SJSA1 (cell line): ENCODE measurements at regions not wholly inside any gene's neighbourhood (a gene's known extent, or its start where the extent isn't known, plus 50 kb on each side); places are given as distances from the start of the nearest gene placed in this dataset.

ENCODE experiments used
- DNase-seq, 2 experiments: peaks; one replicate each; pipeline ENCODE4 v3.0.0-alpha.2; 2015 to 2020; ENCODE audit warnings: low spot score in 2 of 2, low read depth in 1 of 2
- H3K27ac ChIP-seq: fragments of 250-450 bp; sonication (Bioruptor Pico); 2 replicates; pipeline ENCODE4 v1.5.1; 2020; ENCODE audit warnings: mild to moderate bottlenecking, moderate library complexity
- H3K27me3 ChIP-seq: fragments of 250-450 bp; sonication (Bioruptor Pico); replicated peaks from 2 replicates; pipeline ENCODE4 v1.5.1; 2020; ENCODE audit warnings: mild to moderate bottlenecking, moderate library complexity
- H3K36me3 ChIP-seq: fragments of 250-450 bp; sonication (Bioruptor Pico); 2 replicates; pipeline ENCODE4 v1.5.1; 2020; ENCODE audit warnings: mild to moderate bottlenecking
- H3K4me1 ChIP-seq: fragments of 250-450 bp; sonication (Bioruptor Pico); replicated peaks from 2 replicates; pipeline ENCODE4 v1.6.1; 2021; ENCODE audit warnings: mild to moderate bottlenecking
- H3K4me3 ChIP-seq: fragments of 250-450 bp; sonication (Bioruptor Pico); 2 replicates; pipeline ENCODE4 v1.5.1; 2020; ENCODE audit warnings: mild to moderate bottlenecking
- H3K9me3 ChIP-seq: fragments of 250-450 bp; sonication (Bioruptor Pico); replicated peaks from 2 replicates; pipeline ENCODE4 v1.5.1; 2020; ENCODE audit warnings: mild to moderate bottlenecking

DNA sequence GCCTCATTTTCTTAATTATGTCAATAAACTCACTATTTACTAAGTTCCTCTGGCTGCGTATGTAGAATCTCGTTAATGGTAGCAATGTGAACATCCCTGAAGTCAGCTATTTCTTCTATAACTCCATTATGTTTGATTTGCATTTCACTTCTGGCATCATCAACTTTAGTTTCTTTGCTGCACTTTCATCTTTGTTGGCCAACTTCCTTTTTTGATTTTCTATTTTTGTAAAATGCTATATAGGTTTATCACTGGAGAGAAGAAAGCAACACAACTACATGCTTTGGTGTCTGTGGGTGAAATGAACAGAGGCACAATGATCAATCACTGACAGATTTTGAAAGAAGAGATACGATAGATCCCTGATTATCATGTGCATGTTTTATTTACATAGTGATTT lies 58.5 kb upstream of the ATF7IP start:
- peaks cover 4% of the 10 kb centered on the region; the same call in 1 of the 2 replicates for H3K9me3 ChIP-seq
- H3K36me3 ChIP-seq, result no peaks in the 10 kb centered on the region
- DNase-seq, result no peak
- H3K27ac ChIP-seq, result no peak overlapping the region
- no peaks in the 10 kb centered on the region for H3K4me1 ChIP-seq
- no peaks in the 10 kb centered on the region for H3K27me3 ChIP-seq
- H3K4me3 ChIP-seq, result no peak overlapping the region

DNA sequence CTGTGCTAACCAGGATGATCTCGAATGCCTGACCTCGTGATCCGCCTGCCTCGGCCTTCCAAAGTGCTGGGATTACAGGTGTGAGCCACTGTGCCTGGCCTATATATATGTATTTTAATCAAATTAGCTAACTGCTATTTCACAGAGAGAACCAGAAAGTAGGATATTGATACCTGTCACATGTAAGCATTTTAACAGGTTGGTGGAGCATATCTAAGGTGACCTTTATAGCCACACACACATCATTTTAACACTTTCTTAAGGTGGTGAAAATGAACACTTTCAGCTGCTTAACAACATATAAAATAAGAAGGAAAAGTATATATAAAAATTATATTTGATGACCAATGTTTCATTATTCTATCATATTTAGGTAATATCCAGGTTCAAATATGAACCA lies 57.0 kb upstream of the ATF7IP start:
- Histone ChIP-seq H3K4me1 (no peaks in the 10 kb centered on the region), H3K36me3 (no peaks in the 10 kb centered on the region), H3K4me3 (no peak overlapping the region), H3K27me3 (no peaks in the 10 kb centered on the region), H3K9me3 (peaks cover 4% of the 10 kb centered on the region; the same call in 1 of the 2 replicates), H3K27ac (no peak overlapping the region)
- DNase-seq, result no peak

DNA sequence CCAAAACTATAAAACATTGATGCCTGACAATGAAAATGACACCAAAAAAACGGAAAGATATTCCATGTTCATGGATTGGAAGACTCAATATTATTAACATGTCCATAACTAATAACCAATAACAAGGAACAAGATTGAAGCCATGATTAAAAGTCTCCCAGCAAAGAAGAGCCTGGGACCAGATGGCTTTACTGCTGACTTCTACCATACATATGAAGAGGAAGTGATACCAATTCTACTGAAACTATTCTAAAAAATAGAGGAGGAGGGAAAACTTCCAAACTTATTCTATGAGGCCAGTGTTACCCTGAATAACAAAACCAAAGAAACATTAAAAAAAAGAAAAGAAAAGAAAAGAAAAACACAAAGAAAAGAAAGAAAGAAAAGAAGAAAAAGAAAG lies 54.6 kb upstream of the ATF7IP start:
- no peak for DNase-seq
- Histone ChIP-seq H3K27ac (no peak overlapping the region), H3K9me3 (peaks cover 8% of the 10 kb centered on the region; the same call in 1 of the 2 replicates), H3K27me3 (no peaks in the 10 kb centered on the region), H3K4me1 (no peaks in the 10 kb centered on the region), H3K36me3 (no peaks in the 10 kb centered on the region), H3K4me3 (no peak overlapping the region)

GRCh38 chr12:14313379-14314138 lies 51.9 kb upstream of the ATF7IP start:
- Histone ChIP-seq H3K4me3 (no peak overlapping the region), H3K27me3 (no peaks in the 10 kb centered on the region), H3K36me3 (no peaks in the 10 kb centered on the region), H3K4me1 (no peaks in the 10 kb centered on the region), H3K27ac (no peak overlapping the region), H3K9me3 (peaks cover 8% of the 10 kb centered on the region; the same call in 1 of the 2 replicates)
- no peak for DNase-seq

DNA sequence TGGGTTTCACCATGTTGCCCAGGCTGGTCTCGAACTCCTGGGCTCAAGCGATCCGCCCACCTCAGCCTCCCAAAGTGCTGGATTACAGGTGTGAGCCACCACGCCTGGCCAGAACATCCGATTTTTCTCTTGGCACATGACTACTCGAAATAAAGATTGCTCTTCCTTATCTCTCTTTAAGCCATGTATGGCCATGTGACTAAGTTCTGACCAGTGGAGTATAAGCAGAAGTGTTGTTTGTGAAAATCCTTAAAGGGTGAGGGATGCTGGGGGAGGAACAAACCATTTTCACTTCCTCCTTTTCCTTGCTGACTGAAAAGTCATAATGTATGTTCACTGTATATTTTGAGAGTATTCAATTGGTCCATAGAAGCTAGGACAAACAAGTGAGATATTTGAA lies 50.7 kb upstream of the ATF7IP start:
- H3K27me3 ChIP-seq, result no peaks in the 10 kb centered on the region
- H3K9me3 ChIP-seq, result peaks cover 4% of the 10 kb centered on the region; the same call in 1 of the 2 replicates
- H3K36me3 ChIP-seq, result no peaks in the 10 kb centered on the region
- no peak overlapping the region for H3K4me3 ChIP-seq
- DNase-seq, result no peak
- H3K4me1 ChIP-seq, result no peaks in the 10 kb centered on the region
- no peak overlapping the region for H3K27ac ChIP-seq

DNA sequence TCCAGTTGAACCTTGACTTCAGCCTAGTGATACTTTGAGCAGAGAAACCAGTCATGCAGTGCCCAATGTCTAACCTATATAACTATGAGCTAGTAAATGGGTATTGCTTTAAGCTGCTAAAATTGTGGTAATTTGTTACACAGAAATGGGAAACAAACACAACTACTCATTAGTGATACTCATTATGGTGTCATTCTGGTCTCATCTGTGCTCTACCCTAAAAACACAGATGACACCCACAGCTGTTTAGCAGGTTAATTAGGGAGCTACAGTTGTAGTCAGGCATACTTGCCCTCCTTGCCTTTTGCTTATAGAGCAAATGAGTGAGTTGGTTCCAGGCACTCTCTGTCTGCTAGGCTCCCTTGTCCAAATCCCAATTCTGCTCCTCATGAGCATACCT lies 50.0 kb upstream of the ATF7IP start:
- Histone ChIP-seq H3K27ac (no peak overlapping the region), H3K4me3 (no peak overlapping the region), H3K36me3 (no peaks in the 10 kb centered on the region), H3K27me3 (no peaks in the 10 kb centered on the region), H3K9me3 (0 out of 2 replicates have a peak, but pooled peaks cover 4% of the 10 kb centered on the region), H3K4me1 (no peaks in the 10 kb centered on the region)
- no peak for DNase-seq
